MCF 10A (cell line): ENCODE measurements at regions not wholly inside any gene's neighbourhood (a gene's known extent, or its start where the extent isn't known, plus 50 kb on each side); places are given as distances from the start of the nearest gene placed in this dataset.

Experiments
- BruUV-seq: library from RNA; stranded (reverse); fragments of 400-500 nt; replicated peaks from 2 replicates; lab custom pipeline; 2021; lab: Mats Ljungman, UMichigan
- CTCF ChIA-PET: fragments of 300-600 bp; sonication (Branson Sonifier 250); formaldehyde crosslinking; extraction: SDS; loops from one replicate; lab custom pipeline; 2021; ENCODE audit warnings: antibody characterized with exemption, inconsistent platforms; lab: Yijun Ruan, JAX
- POLR2A ChIA-PET: fragments of 300-600, 350-650 bp; sonication (Branson Sonifier 250); formaldehyde crosslinking; extraction: SDS; loops from one replicate; lab custom pipeline; 2020; ENCODE audit warnings: antibody characterized with exemption, inconsistent platforms; lab: Yijun Ruan, JAX
- DNase-seq: peaks from one replicate; pipeline ENCODE4 v3.0.0-alpha.2; 2018; ENCODE audit not compliant: unreplicated experiment
- H3K27ac Mint-ChIP-seq: one replicate; pipeline ENCODE4 v1.8.0; 2022; ENCODE audit warnings: mild to moderate bottlenecking, low read depth, mixed read lengths; ENCODE audit not compliant: unreplicated experiment
- H3K27me3 Mint-ChIP-seq: one replicate; pipeline ENCODE4 v1.8.0; 2022; ENCODE audit warnings: mixed read lengths; ENCODE audit not compliant: insufficient read depth, unreplicated experiment
- H3K36me3 Mint-ChIP-seq: one replicate; pipeline ENCODE4 v1.8.0; 2022; ENCODE audit warnings: mild to moderate bottlenecking, moderate library complexity, mixed read lengths; ENCODE audit not compliant: insufficient read depth, unreplicated experiment
- H3K4me1 Mint-ChIP-seq: one replicate; pipeline ENCODE4 v1.8.0; 2022; ENCODE audit warnings: mixed read lengths; ENCODE audit not compliant: insufficient read depth, unreplicated experiment
- H3K4me3 Mint-ChIP-seq: one replicate; pipeline ENCODE4 v1.8.0; 2022; ENCODE audit warnings: mild to moderate bottlenecking, moderate library complexity, mixed read lengths; ENCODE audit not compliant: unreplicated experiment
- H3K9me3 Mint-ChIP-seq: one replicate; pipeline ENCODE4 v1.8.0; 2022; ENCODE audit warnings: mixed read lengths; ENCODE audit not compliant: unreplicated experiment
- CTCF ChIP-seq: fragments of 200-600 bp; IDR thresholded peaks from one replicate; pipeline ENCODE4 v1.8.0; 2022; ENCODE audit warnings: antibody characterized with exemption, mild to moderate bottlenecking; ENCODE audit not compliant: unreplicated experiment
- intact Hi-C: fragments of 100-400 bp; cut with micrococcal nuclease; formaldehyde crosslinking; loops from 2 replicates; pipeline ENCODE4 v1.14.1; 2022

GRCh38 chr6:165807249-165807960 lies 144.4 kb upstream of the PDE10A start:
- no peaks in the 10 kb centered on the region for H3K27me3 Mint-ChIP-seq
- H3K4me3 Mint-ChIP-seq, result no peak overlapping the region
- no peak for DNase-seq
- no peak for TF ChIP-seq CTCF
- intact Hi-C loops, result no loop called here
- H3K27ac Mint-ChIP-seq, result no peak overlapping the region
- no TSS peak for BruUV-seq
- ChIA-PET CTCF (no interaction called here), POLR2A (interaction anchor here (0.7 kb wide), 1 partner anchor 555 kb away, joined by 3 read pairs; no protein-coding TSS in a partner anchor)
- H3K36me3 Mint-ChIP-seq, result no peaks in the 10 kb centered on the region
- no peaks in the 10 kb centered on the region for H3K4me1 Mint-ChIP-seq
- peaks cover 8% of the 10 kb centered on the region for H3K9me3 Mint-ChIP-seq

GRCh38 chr6:165806126-165806810 lies 143.2 kb upstream of the PDE10A start:
- BruUV-seq, result no TSS peak
- Mint-ChIP-seq H3K4me1 (no peaks in the 10 kb centered on the region), H3K27me3 (no peaks in the 10 kb centered on the region), H3K36me3 (no peaks in the 10 kb centered on the region), H3K4me3 (no peak overlapping the region), H3K9me3 (peaks cover 8% of the 10 kb centered on the region), H3K27ac (no peak overlapping the region)
- no peak for DNase-seq
- POLR2A ChIA-PET, result no interaction called here
- no peak for TF ChIP-seq CTCF
- intact Hi-C loops, result no loop called here
- CTCF ChIA-PET, result interaction anchor here (0.5 kb wide), 1 partner anchor 51 kb away, joined by 3 read pairs; no protein-coding TSS in a partner anchor

GRCh38 chr6:165805636-165806035 lies 142.6 kb upstream of the PDE10A start:
- TF ChIP-seq CTCF, result no peak
- intact Hi-C loops, result no loop called here
- ChIA-PET CTCF (no interaction called here), POLR2A (no interaction called here)
- no peaks in the 10 kb centered on the region for H3K36me3 Mint-ChIP-seq
- no peaks in the 10 kb centered on the region for H3K4me1 Mint-ChIP-seq
- BruUV-seq, result no TSS peak
- no peak overlapping the region for H3K27ac Mint-ChIP-seq
- no peak for DNase-seq
- peaks cover 5% of the 10 kb centered on the region for H3K9me3 Mint-ChIP-seq
- H3K4me3 Mint-ChIP-seq, result no peak overlapping the region
- H3K27me3 Mint-ChIP-seq, result no peaks in the 10 kb centered on the region

- intact Hi-C loops, result no loop called here
- Mint-ChIP-seq H3K4me3 (no peak overlapping the region), H3K4me1 (no peaks in the 10 kb centered on the region), H3K27ac (no peak overlapping the region), H3K27me3 (no peaks in the 10 kb centered on the region), H3K36me3 (no peaks in the 10 kb centered on the region), H3K9me3 (peaks cover under 1% of the 10 kb centered on the region)
- no peak for TF ChIP-seq CTCF
- ChIA-PET CTCF (no interaction called here), POLR2A (no interaction called here)
- DNase-seq, result no peak
- no TSS peak for BruUV-seq
These were observed 142.1 kb upstream of the PDE10A start for GRCh38 chr6:165805067-165805555.
